Cardiac fibroblast (primary cell): ENCODE measurements at regions not wholly inside any gene's neighbourhood (a gene's known extent, or its start where the extent isn't known, plus 50 kb on each side); places are given as distances from the start of the nearest gene placed in this dataset.
"Not testable (repeated sequence)": the region's sequence is repeated elsewhere in the genome, so short reads cannot be mapped to it uniquely, and the experiment has no call there.

Source experiments
- DNase-seq, 2 donors: peaks; one replicate each; pipeline versions ENCODE4 v3.0.0 to v3.0.0-alpha.2; 2010; ENCODE audit warnings: low read depth in 2 of 2
- H3K4me3 ChIP-seq, 2 donors: replicated peaks in 1 of 2; 1 replicate in 1 of 2; 2 replicates in 1 of 2; pipeline ENCODE4 v1.5.1; 2011; ENCODE audit warnings: low read depth in 2 of 2, low read length in 2 of 2, mild to moderate bottlenecking in 2 of 2, moderate library complexity in 1 of 2
- CTCF ChIP-seq: IDR thresholded peaks from one replicate; pipeline ENCODE4 v1.5.1; 2011; ENCODE audit warnings: low read depth, mild to moderate bottlenecking, low read length, inconsistent platforms

- no peak for TF ChIP-seq CTCF
- no peak overlapping the region for H3K4me3 ChIP-seq
- DNase-seq: no peak
Measured at GRCh38 chr14:34297786-34298520, 164.1 kb downstream of the SPTSSA start.

GRCh38 chr14:34283590-34283989 lies 178.4 kb downstream of the SPTSSA start:
- no peak for DNase-seq
- no peak overlapping the region for H3K4me3 ChIP-seq
- TF ChIP-seq CTCF: no peak

GRCh38 chr14:34277191-34277590 lies 184.8 kb downstream of the SPTSSA start:
- DNase-seq: no peak
- no peak overlapping the region for H3K4me3 ChIP-seq
- no peak for TF ChIP-seq CTCF

GRCh38 chr14:34275530-34275929 lies 186.5 kb downstream of the SPTSSA start:
- TF ChIP-seq CTCF: no peak
- DNase-seq: no peak

GRCh38 chr14:34275078-34275477 lies 187.0 kb downstream of the SPTSSA start:
- no peak overlapping the region for H3K4me3 ChIP-seq
- DNase-seq: no peak
- TF ChIP-seq CTCF: no peak

More at GRCh38 chr14:34275530-34275929, 186.5 kb downstream of the SPTSSA start:
- H3K4me3 ChIP-seq: no peak overlapping the region

- not testable (repeated sequence) for H3K4me3 ChIP-seq, DNase-seq
Measured at GRCh38 chr14:34273716-34274115, 188.3 kb downstream of the SPTSSA start.

- no peak for DNase-seq
- TF ChIP-seq CTCF: no peak
- no peak overlapping the region for H3K4me3 ChIP-seq
Measured at GRCh38 chr14:34270361-34270760, 191.7 kb downstream of the SPTSSA start.
